Kidney epithelial cell (primary cell): ENCODE measurements at regions not wholly inside any gene's neighbourhood (a gene's known extent, or its start where the extent isn't known, plus 50 kb on each side); places are given as distances from the start of the nearest gene placed in this dataset.
"Not testable (repeated sequence)": the region's sequence is repeated elsewhere in the genome, so short reads cannot be mapped to it uniquely, and the experiment has no call there.

Experiments
- DNase-seq: peaks from one replicate; pipeline ENCODE4 v3.0.0-alpha.2; 2010; ENCODE audit warnings: low read depth
- H3K27me3 ChIP-seq: 2 replicates; pipeline ENCODE4 v1.6.0; 2011; ENCODE audit warnings: low read length; ENCODE audit not compliant: control insufficient read depth, insufficient read depth
- H3K36me3 ChIP-seq: 2 replicates; pipeline ENCODE4 v1.5.1; 2011; ENCODE audit warnings: low read length; ENCODE audit not compliant: control insufficient read depth, insufficient read depth
- H3K4me3 ChIP-seq: 2 replicates; pipeline ENCODE4 v1.5.1; 2011; ENCODE audit warnings: low read depth, mild to moderate bottlenecking, control low read depth, low read length
- TF ChIP-seq, protein P1 (sequence below): IDR thresholded peaks from 2 replicates; pipeline ENCODE4 v1.5.1; 2011; ENCODE audit warnings: mild to moderate bottlenecking, moderate library complexity, low read length, control low read depth, inconsistent platforms; ENCODE audit not compliant: insufficient read depth, poor library complexity, severe bottlenecking

DNA sequence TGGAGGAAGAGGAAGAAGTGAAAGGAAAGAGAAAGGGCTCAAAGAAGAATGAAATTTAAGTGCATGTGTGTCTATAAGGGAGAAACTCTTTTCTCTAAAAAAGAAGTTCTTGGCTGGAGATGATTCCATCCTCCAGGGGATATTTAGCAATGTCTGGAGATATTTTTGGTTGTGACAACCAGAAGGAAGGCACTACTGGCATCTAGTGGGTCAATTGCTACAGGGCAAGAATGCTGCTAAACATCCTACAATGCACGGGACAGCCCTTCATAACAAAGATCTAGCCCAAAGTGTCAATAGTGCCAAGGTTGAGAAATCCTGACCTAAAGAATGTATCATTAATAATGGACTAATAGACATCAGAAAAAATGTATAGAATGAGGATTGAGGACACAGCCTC, 57.4 kb upstream of the ST3GAL6 start:
- Histone ChIP-seq H3K27me3 (no peaks in the 10 kb centered on the region), H3K36me3 (no peaks in the 10 kb centered on the region), H3K4me3 (no peak overlapping the region)
- TF ChIP-seq, protein P1, sequence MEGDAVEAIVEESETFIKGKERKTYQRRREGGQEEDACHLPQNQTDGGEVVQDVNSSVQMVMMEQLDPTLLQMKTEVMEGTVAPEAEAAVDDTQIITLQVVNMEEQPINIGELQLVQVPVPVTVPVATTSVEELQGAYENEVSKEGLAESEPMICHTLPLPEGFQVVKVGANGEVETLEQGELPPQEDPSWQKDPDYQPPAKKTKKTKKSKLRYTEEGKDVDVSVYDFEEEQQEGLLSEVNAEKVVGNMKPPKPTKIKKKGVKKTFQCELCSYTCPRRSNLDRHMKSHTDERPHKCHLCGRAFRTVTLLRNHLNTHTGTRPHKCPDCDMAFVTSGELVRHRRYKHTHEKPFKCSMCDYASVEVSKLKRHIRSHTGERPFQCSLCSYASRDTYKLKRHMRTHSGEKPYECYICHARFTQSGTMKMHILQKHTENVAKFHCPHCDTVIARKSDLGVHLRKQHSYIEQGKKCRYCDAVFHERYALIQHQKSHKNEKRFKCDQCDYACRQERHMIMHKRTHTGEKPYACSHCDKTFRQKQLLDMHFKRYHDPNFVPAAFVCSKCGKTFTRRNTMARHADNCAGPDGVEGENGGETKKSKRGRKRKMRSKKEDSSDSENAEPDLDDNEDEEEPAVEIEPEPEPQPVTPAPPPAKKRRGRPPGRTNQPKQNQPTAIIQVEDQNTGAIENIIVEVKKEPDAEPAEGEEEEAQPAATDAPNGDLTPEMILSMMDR: no peak
- no peak for DNase-seq

DNA sequence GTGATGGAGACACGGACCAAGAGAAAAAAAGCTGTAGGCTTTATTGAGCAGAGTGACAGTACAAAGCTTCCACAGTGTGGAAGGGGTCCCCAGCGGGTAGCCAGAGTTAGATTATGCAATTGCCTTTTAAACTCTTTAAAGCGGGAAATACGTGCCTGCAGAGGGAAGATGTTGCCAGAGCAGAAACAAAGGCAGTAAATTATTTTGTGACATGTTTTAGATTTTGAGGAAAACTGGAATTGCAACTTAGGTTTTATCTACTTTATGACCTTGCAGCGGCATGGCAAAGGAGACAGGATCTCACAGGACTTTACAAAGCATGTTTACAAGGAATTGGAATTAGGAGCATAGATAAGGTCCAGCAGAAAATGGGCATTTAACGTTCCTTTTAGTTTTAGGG, 54.5 kb upstream of the ST3GAL6 start:
- not testable (repeated sequence) for H3K27me3 ChIP-seq, H3K36me3 ChIP-seq, H3K4me3 ChIP-seq, DNase-seq

DNA sequence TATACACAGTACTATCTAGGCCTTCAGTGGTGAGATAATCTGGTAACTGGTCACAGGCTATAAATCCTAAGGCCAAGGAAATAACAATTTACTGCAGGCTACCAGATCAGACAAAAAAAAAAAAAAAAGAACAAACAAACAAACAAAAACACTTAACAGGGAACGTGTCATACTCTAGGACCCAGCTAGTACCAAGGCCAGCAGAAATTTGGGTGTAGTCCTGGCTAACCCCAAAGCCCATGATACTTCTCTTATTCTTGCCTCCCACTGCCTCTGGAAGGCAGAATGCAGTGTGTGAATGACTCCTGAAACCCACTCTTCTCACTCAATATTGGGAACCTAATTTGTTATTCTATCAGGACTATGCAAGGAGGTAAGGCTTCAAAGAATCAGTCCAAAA, 53.7 kb upstream of the ST3GAL6 start:
- TF ChIP-seq, protein P1: no peak
- H3K27me3 ChIP-seq: no peaks in the 10 kb centered on the region
- H3K4me3 ChIP-seq: no peak overlapping the region
- no peak for DNase-seq
- H3K36me3 ChIP-seq: no peaks in the 10 kb centered on the region

DNA sequence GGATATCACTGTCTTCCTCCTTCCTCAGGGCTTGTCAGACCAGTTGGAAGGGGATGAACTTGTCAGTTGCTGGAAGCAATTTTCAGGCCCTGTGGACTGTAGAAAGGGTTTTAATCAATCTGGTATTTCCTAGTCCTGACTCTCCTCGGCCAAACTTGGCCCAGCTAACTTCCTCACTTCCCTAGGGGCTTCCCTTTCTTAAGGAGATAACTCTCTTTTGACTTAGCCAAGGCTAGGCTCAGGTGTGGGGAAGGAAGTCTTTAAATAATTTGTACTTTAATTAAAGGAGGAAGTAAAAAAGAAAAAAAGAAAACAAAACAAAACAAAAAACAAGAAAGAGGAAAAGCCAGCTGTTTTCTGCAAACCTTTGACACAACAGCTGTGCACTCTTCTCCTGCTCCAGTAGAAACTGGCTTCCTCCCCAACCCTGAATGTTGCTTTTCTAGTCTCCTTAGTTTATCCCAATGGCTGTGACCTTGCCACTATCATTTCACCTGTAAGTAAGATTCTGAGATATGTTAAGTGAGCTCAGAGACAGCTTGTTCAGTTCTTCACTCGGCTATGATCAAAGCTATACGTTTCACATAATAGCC, 53.0 kb upstream of the ST3GAL6 start:
- TF ChIP-seq, protein P1: no peak
- no peaks in the 10 kb centered on the region for H3K36me3 ChIP-seq
- no peak overlapping the region for H3K4me3 ChIP-seq
- H3K27me3 ChIP-seq: no peaks in the 10 kb centered on the region
- DNase-seq: no peak

DNA sequence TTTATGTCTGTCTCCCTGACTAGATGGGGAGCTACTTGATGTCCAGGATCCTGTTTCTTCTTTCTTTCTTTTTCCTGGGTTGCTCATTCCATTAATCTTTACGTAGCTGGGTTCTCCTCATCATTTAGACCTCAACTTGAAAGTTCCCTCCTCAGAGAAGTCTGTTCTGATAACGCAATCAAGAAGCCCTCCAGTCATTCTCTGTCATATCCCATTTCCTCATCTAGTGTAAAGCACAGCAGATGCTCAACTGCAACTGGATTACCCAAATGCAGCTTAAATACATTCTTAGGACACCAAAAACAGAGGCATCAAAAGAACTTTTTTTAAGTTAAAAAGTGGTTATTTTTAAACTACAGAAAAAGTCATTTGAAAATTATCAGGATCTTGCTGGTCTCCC, 51.7 kb upstream of the ST3GAL6 start:
- Histone ChIP-seq H3K27me3 (no peaks in the 10 kb centered on the region), H3K4me3 (no peak overlapping the region), H3K36me3 (no peaks in the 10 kb centered on the region)
- DNase-seq: no peak
- TF ChIP-seq, protein P1: no peak

DNA sequence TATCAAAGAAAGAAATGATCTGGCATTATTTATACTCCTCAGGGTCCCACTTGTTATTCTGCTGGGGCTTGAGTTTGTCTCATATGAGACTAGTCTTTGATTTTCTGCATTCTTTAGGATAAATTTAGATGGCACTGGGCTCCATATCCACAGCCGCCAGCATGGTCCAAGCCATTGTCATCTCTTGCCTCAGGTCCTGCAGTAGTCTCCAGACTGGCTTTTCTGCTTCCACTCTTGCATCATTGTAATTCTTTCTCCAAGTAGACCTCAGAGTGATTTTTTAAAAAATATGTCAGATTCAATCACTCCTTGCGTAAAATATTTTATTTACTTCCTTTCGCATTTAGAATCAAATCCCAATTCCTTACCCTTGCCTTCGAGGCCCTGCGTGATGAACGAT, 50.4 kb upstream of the ST3GAL6 start:
- Histone ChIP-seq H3K36me3 (no peaks in the 10 kb centered on the region), H3K4me3 (no peak overlapping the region), H3K27me3 (no peaks in the 10 kb centered on the region)
- DNase-seq: no peak
- TF ChIP-seq, protein P1: no peak

DNA sequence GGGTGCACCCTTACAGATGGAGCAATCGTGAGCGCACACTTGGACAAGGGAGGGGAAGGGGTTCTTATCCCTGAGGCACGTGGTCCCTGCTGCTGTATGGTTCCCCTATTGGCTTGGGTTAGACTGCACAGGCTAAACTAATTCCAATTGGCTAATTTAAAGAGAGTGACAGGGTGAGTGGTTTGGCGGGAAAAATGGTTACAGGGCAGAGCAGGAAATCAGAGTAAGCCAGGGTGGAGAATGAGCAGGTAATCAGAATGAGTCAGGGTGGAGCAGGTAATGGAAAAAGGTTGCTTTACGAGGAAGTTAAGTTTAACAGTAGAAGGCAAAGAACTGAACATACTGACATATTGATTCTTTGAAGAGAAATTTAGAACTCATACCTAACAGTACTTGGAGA, 49.8 kb upstream of the ST3GAL6 start:
- H3K4me3 ChIP-seq, H3K36me3 ChIP-seq, H3K27me3 ChIP-seq, DNase-seq: not testable (repeated sequence)
